Neural cell (in vitro differentiated cells): ENCODE measurements at regions not wholly inside any gene's neighbourhood (a gene's known extent, or its start where the extent isn't known, plus 50 kb on each side); places are given as distances from the start of the nearest gene placed in this dataset.

Experiments
- H2AFZ ChIP-seq: fragments of 200-600, 300-800 bp; sonication (generic), shearing (Covaris generic); 2 replicates; pipeline ENCODE4 v1.6.0; 2014; ENCODE audit warnings: low read depth, mild to moderate bottlenecking, antibody characterized with exemption, low read length, moderate library complexity
- H3F3A ChIP-seq: fragments of 200-600 bp; shearing (Covaris generic); 2 replicates; pipeline ENCODE4 v1.6.1; 2016; ENCODE audit warnings: mild to moderate bottlenecking, moderate library complexity, mixed read lengths, antibody characterized with exemption, low read length; ENCODE audit not compliant: insufficient read depth, poor library complexity, severe bottlenecking
- H3K27ac ChIP-seq: fragments of 200-600, 300-800 bp; sonication (generic), shearing (Covaris generic); 2 replicates; pipeline ENCODE4 v1.5.1; 2014; ENCODE audit warnings: mild to moderate bottlenecking, low read length, moderate library complexity
- H3K27me3 ChIP-seq: fragments of 300-800, 200-600 bp; sonication (generic), shearing (Covaris generic); 2 replicates; pipeline ENCODE4 v1.6.0; 2014; ENCODE audit warnings: mild to moderate bottlenecking, low read depth, low read length, moderate library complexity; ENCODE audit not compliant: insufficient read depth
- H3K36me3 ChIP-seq: fragments of 300-800, 200-600 bp; sonication (generic), shearing (Covaris generic); 2 replicates; pipeline ENCODE4 v1.5.1; 2014; ENCODE audit warnings: mild to moderate bottlenecking, antibody characterized with exemption, low read length, moderate library complexity; ENCODE audit not compliant: insufficient read depth
- H3K4me2 ChIP-seq: fragments of 300-800, 200-600 bp; sonication (generic), shearing (Covaris generic); 2 replicates; pipeline ENCODE4 v1.6.0; 2014; ENCODE audit warnings: mild to moderate bottlenecking, low read length
- H3K4me3 ChIP-seq: fragments of 300-800, 200-600 bp; sonication (generic), shearing (Covaris generic); 2 replicates; pipeline ENCODE4 v1.5.1; 2014; ENCODE audit warnings: mild to moderate bottlenecking, low read length, moderate library complexity
- H3K79me2 ChIP-seq: fragments of 200-600 bp; shearing (Covaris generic); replicated peaks from 2 replicates; pipeline ENCODE4 v1.6.0; 2014; ENCODE audit warnings: mild to moderate bottlenecking, low read length, moderate library complexity; ENCODE audit not compliant: insufficient read depth
- H3K9ac ChIP-seq: fragments of 300-800, 200-600 bp; sonication (generic), shearing (Covaris generic); 2 replicates; pipeline ENCODE4 v1.6.1; 2016; ENCODE audit warnings: mild to moderate bottlenecking, low read length, mixed read lengths
- H3K9me2 ChIP-seq: fragments of 200-600 bp; shearing (Covaris generic); 2 replicates; pipeline ENCODE4 v1.6.1; 2016; ENCODE audit warnings: mild to moderate bottlenecking, low read length, mixed read lengths; ENCODE audit not compliant: insufficient read depth
- H3K9me3 ChIP-seq: fragments of 200-600, 300-800 bp; sonication (generic), shearing (Covaris generic); 2 replicates; pipeline ENCODE4 v1.6.1; 2016; ENCODE audit warnings: mild to moderate bottlenecking, mixed run types, low read length, moderate library complexity, mixed read lengths
- H4K20me1 ChIP-seq: fragments of 200-600 bp; shearing (Covaris generic); 2 replicates; pipeline ENCODE4 v1.6.1; 2016; ENCODE audit warnings: mild to moderate bottlenecking, mixed run types; ENCODE audit not compliant: insufficient read depth
- EP300 ChIP-seq: fragments of 450-650 bp; conservative IDR thresholded peaks from 2 replicates; pipeline ENCODE4 v1.6.1; 2014; ENCODE audit warnings: antibody characterized with exemption, mild to moderate bottlenecking, moderate library complexity; ENCODE audit not compliant: poor library complexity, severe bottlenecking
- EZH2 ChIP-seq: fragments of 200-600, 300-800 bp; shearing (Covaris generic), sonication (generic); IDR thresholded peaks from 2 replicates; pipeline ENCODE4 v1.6.1; 2014; ENCODE audit warnings: antibody characterized with exemption, low read length, borderline replicate concordance, mild to moderate bottlenecking; ENCODE audit not compliant: insufficient read depth, poor library complexity, severe bottlenecking
- MXI1 ChIP-seq: fragments of 450-650 bp; conservative IDR thresholded peaks from 2 replicates; pipeline ENCODE4 v1.6.1; 2014; ENCODE audit warnings: antibody characterized with exemption, mild to moderate bottlenecking; ENCODE audit not compliant: poor library complexity, severe bottlenecking
- POLR2AphosphoS5 ChIP-seq: IDR thresholded peaks from 2 replicates; pipeline ENCODE4 v1.6.1; 2012
- RAD21 ChIP-seq: fragments of 450-650 bp; conservative IDR thresholded peaks from 2 replicates; pipeline ENCODE4 v1.6.1; 2014; ENCODE audit warnings: antibody characterized with exemption, mild to moderate bottlenecking, moderate library complexity
- SMC3 ChIP-seq: fragments of 450-650 bp; conservative IDR thresholded peaks from 2 replicates; pipeline ENCODE4 v1.6.1; 2014; ENCODE audit warnings: antibody characterized with exemption, mild to moderate bottlenecking, moderate library complexity; ENCODE audit not compliant: poor library complexity
- TAF1 ChIP-seq: IDR thresholded peaks from 2 replicates; pipeline ENCODE4 v1.6.1; 2012; ENCODE audit warnings: low read depth
- TF ChIP-seq, protein P1 (sequence below): IDR thresholded peaks from 2 replicates; pipeline ENCODE4 v1.6.1; 2012; ENCODE audit warnings: borderline replicate concordance
- TF ChIP-seq, protein P2 (sequence below): fragments of 450-650 bp; IDR thresholded peaks from 2 replicates; pipeline ENCODE4 v1.5.1; 2014; ENCODE audit warnings: antibody characterized with exemption, mild to moderate bottlenecking, moderate library complexity; ENCODE audit not compliant: poor library complexity, severe bottlenecking

DNA sequence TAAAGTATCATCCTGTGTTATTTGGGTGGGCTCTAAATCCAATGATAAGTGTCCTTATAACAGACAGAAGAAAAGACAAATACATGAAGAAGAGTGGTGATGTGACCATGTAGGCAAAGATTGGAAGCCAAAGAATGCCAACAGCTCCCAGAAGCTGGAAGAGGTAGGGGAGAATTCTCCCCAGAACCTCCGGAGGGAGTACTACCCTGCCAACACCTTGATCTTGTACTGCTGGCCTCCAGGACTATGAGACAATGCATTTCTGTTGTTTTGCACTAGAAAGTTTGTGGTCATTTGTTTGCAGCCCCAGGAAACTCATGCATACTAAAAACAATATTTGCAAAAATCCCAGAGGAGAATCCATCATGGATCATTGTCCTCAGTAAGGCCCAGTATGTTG is 115.0 kb upstream of the ARHGAP20 start:
- H3F3A ChIP-seq: no peaks in the 10 kb centered on the region
- H2AFZ ChIP-seq: no peak overlapping the region
- H4K20me1 ChIP-seq: no peaks in the 10 kb centered on the region
- no peak overlapping the region for H3K27ac ChIP-seq
- no peaks in the 10 kb centered on the region for H3K79me2 ChIP-seq
- no peak overlapping the region for H3K4me3 ChIP-seq
- H3K9me3 ChIP-seq: no peaks in the 10 kb centered on the region
- no peak overlapping the region for H3K9ac ChIP-seq
- no peak overlapping the region for H3K4me2 ChIP-seq
- H3K27me3 ChIP-seq: no peaks in the 10 kb centered on the region
- no peaks in the 10 kb centered on the region for H3K36me3 ChIP-seq
- H3K9me2 ChIP-seq: no peaks in the 10 kb centered on the region
- no peak for TF ChIP-seq POLR2AphosphoS5
- TF ChIP-seq, protein P1, sequence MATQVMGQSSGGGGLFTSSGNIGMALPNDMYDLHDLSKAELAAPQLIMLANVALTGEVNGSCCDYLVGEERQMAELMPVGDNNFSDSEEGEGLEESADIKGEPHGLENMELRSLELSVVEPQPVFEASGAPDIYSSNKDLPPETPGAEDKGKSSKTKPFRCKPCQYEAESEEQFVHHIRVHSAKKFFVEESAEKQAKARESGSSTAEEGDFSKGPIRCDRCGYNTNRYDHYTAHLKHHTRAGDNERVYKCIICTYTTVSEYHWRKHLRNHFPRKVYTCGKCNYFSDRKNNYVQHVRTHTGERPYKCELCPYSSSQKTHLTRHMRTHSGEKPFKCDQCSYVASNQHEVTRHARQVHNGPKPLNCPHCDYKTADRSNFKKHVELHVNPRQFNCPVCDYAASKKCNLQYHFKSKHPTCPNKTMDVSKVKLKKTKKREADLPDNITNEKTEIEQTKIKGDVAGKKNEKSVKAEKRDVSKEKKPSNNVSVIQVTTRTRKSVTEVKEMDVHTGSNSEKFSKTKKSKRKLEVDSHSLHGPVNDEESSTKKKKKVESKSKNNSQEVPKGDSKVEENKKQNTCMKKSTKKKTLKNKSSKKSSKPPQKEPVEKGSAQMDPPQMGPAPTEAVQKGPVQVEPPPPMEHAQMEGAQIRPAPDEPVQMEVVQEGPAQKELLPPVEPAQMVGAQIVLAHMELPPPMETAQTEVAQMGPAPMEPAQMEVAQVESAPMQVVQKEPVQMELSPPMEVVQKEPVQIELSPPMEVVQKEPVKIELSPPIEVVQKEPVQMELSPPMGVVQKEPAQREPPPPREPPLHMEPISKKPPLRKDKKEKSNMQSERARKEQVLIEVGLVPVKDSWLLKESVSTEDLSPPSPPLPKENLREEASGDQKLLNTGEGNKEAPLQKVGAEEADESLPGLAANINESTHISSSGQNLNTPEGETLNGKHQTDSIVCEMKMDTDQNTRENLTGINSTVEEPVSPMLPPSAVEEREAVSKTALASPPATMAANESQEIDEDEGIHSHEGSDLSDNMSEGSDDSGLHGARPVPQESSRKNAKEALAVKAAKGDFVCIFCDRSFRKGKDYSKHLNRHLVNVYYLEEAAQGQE: no peak
- TF ChIP-seq, protein P2, sequence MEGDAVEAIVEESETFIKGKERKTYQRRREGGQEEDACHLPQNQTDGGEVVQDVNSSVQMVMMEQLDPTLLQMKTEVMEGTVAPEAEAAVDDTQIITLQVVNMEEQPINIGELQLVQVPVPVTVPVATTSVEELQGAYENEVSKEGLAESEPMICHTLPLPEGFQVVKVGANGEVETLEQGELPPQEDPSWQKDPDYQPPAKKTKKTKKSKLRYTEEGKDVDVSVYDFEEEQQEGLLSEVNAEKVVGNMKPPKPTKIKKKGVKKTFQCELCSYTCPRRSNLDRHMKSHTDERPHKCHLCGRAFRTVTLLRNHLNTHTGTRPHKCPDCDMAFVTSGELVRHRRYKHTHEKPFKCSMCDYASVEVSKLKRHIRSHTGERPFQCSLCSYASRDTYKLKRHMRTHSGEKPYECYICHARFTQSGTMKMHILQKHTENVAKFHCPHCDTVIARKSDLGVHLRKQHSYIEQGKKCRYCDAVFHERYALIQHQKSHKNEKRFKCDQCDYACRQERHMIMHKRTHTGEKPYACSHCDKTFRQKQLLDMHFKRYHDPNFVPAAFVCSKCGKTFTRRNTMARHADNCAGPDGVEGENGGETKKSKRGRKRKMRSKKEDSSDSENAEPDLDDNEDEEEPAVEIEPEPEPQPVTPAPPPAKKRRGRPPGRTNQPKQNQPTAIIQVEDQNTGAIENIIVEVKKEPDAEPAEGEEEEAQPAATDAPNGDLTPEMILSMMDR: no peak
- no peak for TF ChIP-seq EZH2
- TF ChIP-seq TAF1: no peak
- no peak for TF ChIP-seq EP300
- TF ChIP-seq RAD21: no peak
- no peak for TF ChIP-seq MXI1
- no peak for TF ChIP-seq SMC3

GRCh38 chr11:110824912-110825620 is 112.8 kb upstream of the ARHGAP20 start:
- H3K9me3 ChIP-seq: no peaks in the 10 kb centered on the region
- H3K27ac ChIP-seq: no peak overlapping the region
- H3K36me3 ChIP-seq: no peaks in the 10 kb centered on the region
- no peak overlapping the region for H3K4me2 ChIP-seq
- H3K4me3 ChIP-seq: no peak overlapping the region
- H3K79me2 ChIP-seq: no peaks in the 10 kb centered on the region
- no peak for TF ChIP-seq TAF1
- no peak for TF ChIP-seq RAD21
- TF ChIP-seq, protein P2: no peak
- no peak overlapping the region for H3K9ac ChIP-seq
- no peak overlapping the region for H2AFZ ChIP-seq
- no peaks in the 10 kb centered on the region for H3K9me2 ChIP-seq
- H4K20me1 ChIP-seq: no peaks in the 10 kb centered on the region
- H3F3A ChIP-seq: no peaks in the 10 kb centered on the region
- no peaks in the 10 kb centered on the region for H3K27me3 ChIP-seq
